SK-N-SH treated with all-trans-retinoic acid at 6 μM for 48 hours (cell line): ENCODE measurements at regions not wholly inside any gene's neighbourhood (a gene's known extent, or its start where the extent isn't known, plus 50 kb on each side); places are given as distances from the start of the nearest gene placed in this dataset.
A peak's percentile ranks its signal among the peaks of the same experiment; 100 is the strongest.
"Not testable (repeated sequence)": the region's sequence is repeated elsewhere in the genome, so short reads cannot be mapped to it uniquely, and the experiment has no call there.

Source experiments
- ATAC-seq: fragments of 200-7000 bp; cut with Tn5 transposase; 3 replicates; pipeline ENCODE4 v1.9.1; 2020; ENCODE audit warnings: mild to moderate bottlenecking, moderate library complexity
- ARNTL ChIP-seq: fragments of 450-650 bp; formaldehyde crosslinking; IDR thresholded peaks from 2 replicates; pipeline ENCODE4 v1.5.0; 2020; ENCODE audit warnings: low read depth, mild to moderate bottlenecking, moderate library complexity, borderline replicate concordance
- BACH2 ChIP-seq: fragments of 250-450 bp; sonication (Bioruptor Pico); IDR thresholded peaks from 2 replicates; pipeline ENCODE4 v1.9.0; 2021; ENCODE audit warnings: mild to moderate bottlenecking, borderline replicate concordance
- CSDC2 ChIP-seq: fragments of 250-450 bp; sonication (Bioruptor Pico); IDR thresholded peaks from 2 replicates; pipeline ENCODE4 v1.5.0; 2020; ENCODE audit warnings: mild to moderate bottlenecking, moderate library complexity
- ESRRG ChIP-seq: fragments of 250-450 bp; sonication (Bioruptor Pico); IDR thresholded peaks from 2 replicates; pipeline ENCODE4 v1.6.1; 2021; ENCODE audit warnings: mild to moderate bottlenecking
- GLIS3 ChIP-seq: fragments of 250-450 bp; sonication (Bioruptor Pico); IDR thresholded peaks from 2 replicates; pipeline ENCODE4 v1.5.0; 2020; ENCODE audit warnings: mild to moderate bottlenecking, moderate library complexity
- ISL1 ChIP-seq: fragments of 250-450 bp; sonication (Bioruptor Pico); IDR thresholded peaks from 2 replicates; pipeline ENCODE4 v2.1.2; 2022; ENCODE audit warnings: mild to moderate bottlenecking, moderate library complexity
- OSR1 ChIP-seq: fragments of 250-450 bp; sonication (Bioruptor Pico); IDR thresholded peaks from 2 replicates; pipeline ENCODE4 v1.8.0; 2022; ENCODE audit warnings: moderate library complexity, mild to moderate bottlenecking, inconsistent platforms
- PPARA ChIP-seq: fragments of 250-450 bp; sonication (Bioruptor Pico); IDR thresholded peaks from 2 replicates; pipeline ENCODE4 v1.5.0; 2020; ENCODE audit warnings: mild to moderate bottlenecking, borderline replicate concordance
- RARB ChIP-seq: fragments of 250-450 bp; sonication (Bioruptor Pico); IDR thresholded peaks from 2 replicates; pipeline ENCODE4 v1.8.0; 2021; ENCODE audit warnings: mild to moderate bottlenecking, moderate library complexity
- SNAI2 ChIP-seq: fragments of 250-450 bp; sonication (Bioruptor Pico); IDR thresholded peaks from 2 replicates; pipeline ENCODE4 v1.5.0; 2020; ENCODE audit warnings: mild to moderate bottlenecking, moderate library complexity
- TCF4 ChIP-seq: fragments of 250-450 bp; sonication (Bioruptor Pico); IDR thresholded peaks from 2 replicates; pipeline ENCODE4 v1.8.0; 2021; ENCODE audit warnings: mild to moderate bottlenecking, moderate library complexity, borderline replicate concordance
- TOX ChIP-seq: fragments of 250-450 bp; sonication (Bioruptor Pico); IDR thresholded peaks from 2 replicates; pipeline ENCODE4 v1.8.0; 2021; ENCODE audit warnings: mild to moderate bottlenecking, moderate library complexity, borderline replicate concordance
- ZC3H10 ChIP-seq: fragments of 250-450 bp; sonication (Bioruptor Pico); IDR thresholded peaks from 2 replicates; pipeline ENCODE4 v1.5.1; 2021; ENCODE audit warnings: mild to moderate bottlenecking, moderate library complexity
- ZFP3 ChIP-seq: fragments of 250-450 bp; sonication (Bioruptor Pico); IDR thresholded peaks from 2 replicates; pipeline ENCODE4 v1.5.0; 2020; ENCODE audit warnings: mild to moderate bottlenecking, moderate library complexity
- ZFP30 ChIP-seq: fragments of 450-650 bp; formaldehyde crosslinking; IDR thresholded peaks from 2 replicates; pipeline ENCODE4 v1.5.0; 2022; ENCODE audit warnings: mild to moderate bottlenecking, moderate library complexity
- ZNF565 ChIP-seq: fragments of 450-650 bp; formaldehyde crosslinking; conservative IDR thresholded peaks from 2 replicates; pipeline ENCODE4 v1.5.0; 2020; ENCODE audit warnings: low read depth, mild to moderate bottlenecking, moderate library complexity
- ZNF70 ChIP-seq: fragments of 450-650 bp; formaldehyde crosslinking; IDR thresholded peaks from 2 replicates; pipeline ENCODE4 v1.5.0; 2020; ENCODE audit warnings: mild to moderate bottlenecking, moderate library complexity
- ZNF8 ChIP-seq: fragments of 450-650 bp; formaldehyde crosslinking; IDR thresholded peaks from 2 replicates; pipeline ENCODE4 v1.5.0; 2020; ENCODE audit warnings: mild to moderate bottlenecking, moderate library complexity
- TF ChIP-seq, protein P1 (sequence below): fragments of 250-450 bp; sonication (Bioruptor Pico); IDR thresholded peaks from 2 replicates; pipeline ENCODE4 v1.8.0; 2021; ENCODE audit warnings: low read depth, mild to moderate bottlenecking, moderate library complexity, borderline replicate concordance
- TF ChIP-seq, protein P2 (sequence below): fragments of 250-450 bp; sonication (Bioruptor Pico); IDR thresholded peaks from 2 replicates; pipeline ENCODE4 v1.5.1; 2021; ENCODE audit warnings: mild to moderate bottlenecking, moderate library complexity
- TF ChIP-seq, protein P3 (sequence below): fragments of 250-450 bp; sonication (Bioruptor Pico); IDR thresholded peaks from 2 replicates; pipeline ENCODE4 v1.8.0; 2020; ENCODE audit warnings: mild to moderate bottlenecking, moderate library complexity, borderline replicate concordance
- TF ChIP-seq, protein P4 (sequence below): fragments of 250-450 bp; sonication (Bioruptor Pico); IDR thresholded peaks from 2 replicates; pipeline ENCODE4 v1.5.1; 2020; ENCODE audit warnings: low read depth, mild to moderate bottlenecking, moderate library complexity
- TF ChIP-seq, protein P5 (sequence below): fragments of 250-450 bp; sonication (Bioruptor Pico); IDR thresholded peaks from 2 replicates; pipeline ENCODE4 v1.5.0; 2020; ENCODE audit warnings: mild to moderate bottlenecking, moderate library complexity

DNA sequence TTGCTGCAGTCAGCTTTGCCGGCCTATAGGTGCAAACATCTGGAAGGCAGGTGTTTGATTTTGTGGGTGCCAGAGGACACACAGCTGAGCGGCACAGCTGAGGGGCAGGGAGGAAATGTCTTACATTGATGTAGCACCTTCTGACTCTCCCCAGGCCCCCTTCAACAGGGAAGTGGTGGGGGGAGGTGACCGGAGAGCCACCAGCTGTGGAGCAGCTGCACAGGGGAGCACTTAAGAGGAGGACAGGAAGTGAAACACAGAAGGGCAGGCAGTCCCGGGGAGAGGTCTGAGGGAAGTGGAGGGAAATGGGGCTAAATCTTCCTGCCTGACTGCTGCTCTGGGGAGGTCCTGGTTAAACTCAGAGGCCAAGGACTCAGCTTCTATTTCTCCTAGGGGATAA, 409.1 kb downstream of the TNS1 start:
- ATAC-seq: no peak
- TF ChIP-seq SNAI2 (CRISPR knock-in tag) (no peak), ZC3H10 (no peak), ARNTL (no peak), ZNF565 (no peak), PPARA (CRISPR knock-in tag) (no peak), ZFP30 (CRISPR knock-in tag) (no peak), ZNF70 (CRISPR knock-in tag) (no peak), TCF4 (CRISPR knock-in tag) (no peak; the same call in 1 of the 2 replicates), ZNF8 (CRISPR knock-in tag) (no peak), OSR1 (CRISPR knock-in tag) (no peak), ZFP3 (no peak), ISL1 (CRISPR knock-in tag) (no peak), BACH2 (CRISPR knock-in tag) (no peak), RARB (CRISPR knock-in tag) (no peak), TOX (CRISPR knock-in tag) (no peak), CSDC2 (CRISPR knock-in tag) (no peak)
- TF ChIP-seq, protein P1, sequence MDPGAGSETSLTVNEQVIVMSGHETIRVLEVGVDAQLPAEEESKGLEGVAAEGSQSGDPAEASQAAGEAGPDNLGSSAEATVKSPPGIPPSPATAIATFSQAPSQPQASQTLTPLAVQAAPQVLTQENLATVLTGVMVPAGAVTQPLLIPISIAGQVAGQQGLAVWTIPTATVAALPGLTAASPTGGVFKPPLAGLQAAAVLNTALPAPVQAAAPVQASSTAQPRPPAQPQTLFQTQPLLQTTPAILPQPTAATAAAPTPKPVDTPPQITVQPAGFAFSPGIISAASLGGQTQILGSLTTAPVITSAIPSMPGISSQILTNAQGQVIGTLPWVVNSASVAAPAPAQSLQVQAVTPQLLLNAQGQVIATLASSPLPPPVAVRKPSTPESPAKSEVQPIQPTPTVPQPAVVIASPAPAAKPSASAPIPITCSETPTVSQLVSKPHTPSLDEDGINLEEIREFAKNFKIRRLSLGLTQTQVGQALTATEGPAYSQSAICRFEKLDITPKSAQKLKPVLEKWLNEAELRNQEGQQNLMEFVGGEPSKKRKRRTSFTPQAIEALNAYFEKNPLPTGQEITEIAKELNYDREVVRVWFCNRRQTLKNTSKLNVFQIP (CRISPR knock-in tag): no peak
- TF ChIP-seq, protein P2, sequence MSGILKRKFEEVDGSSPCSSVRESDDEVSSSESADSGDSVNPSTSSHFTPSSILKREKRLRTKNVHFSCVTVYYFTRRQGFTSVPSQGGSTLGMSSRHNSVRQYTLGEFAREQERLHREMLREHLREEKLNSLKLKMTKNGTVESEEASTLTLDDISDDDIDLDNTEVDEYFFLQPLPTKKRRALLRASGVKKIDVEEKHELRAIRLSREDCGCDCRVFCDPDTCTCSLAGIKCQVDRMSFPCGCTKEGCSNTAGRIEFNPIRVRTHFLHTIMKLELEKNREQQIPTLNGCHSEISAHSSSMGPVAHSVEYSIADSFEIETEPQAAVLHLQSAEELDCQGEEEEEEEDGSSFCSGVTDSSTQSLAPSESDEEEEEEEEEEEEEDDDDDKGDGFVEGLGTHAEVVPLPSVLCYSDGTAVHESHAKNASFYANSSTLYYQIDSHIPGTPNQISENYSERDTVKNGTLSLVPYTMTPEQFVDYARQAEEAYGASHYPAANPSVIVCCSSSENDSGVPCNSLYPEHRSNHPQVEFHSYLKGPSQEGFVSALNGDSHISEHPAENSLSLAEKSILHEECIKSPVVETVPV: no peak
- TF ChIP-seq, protein P3, sequence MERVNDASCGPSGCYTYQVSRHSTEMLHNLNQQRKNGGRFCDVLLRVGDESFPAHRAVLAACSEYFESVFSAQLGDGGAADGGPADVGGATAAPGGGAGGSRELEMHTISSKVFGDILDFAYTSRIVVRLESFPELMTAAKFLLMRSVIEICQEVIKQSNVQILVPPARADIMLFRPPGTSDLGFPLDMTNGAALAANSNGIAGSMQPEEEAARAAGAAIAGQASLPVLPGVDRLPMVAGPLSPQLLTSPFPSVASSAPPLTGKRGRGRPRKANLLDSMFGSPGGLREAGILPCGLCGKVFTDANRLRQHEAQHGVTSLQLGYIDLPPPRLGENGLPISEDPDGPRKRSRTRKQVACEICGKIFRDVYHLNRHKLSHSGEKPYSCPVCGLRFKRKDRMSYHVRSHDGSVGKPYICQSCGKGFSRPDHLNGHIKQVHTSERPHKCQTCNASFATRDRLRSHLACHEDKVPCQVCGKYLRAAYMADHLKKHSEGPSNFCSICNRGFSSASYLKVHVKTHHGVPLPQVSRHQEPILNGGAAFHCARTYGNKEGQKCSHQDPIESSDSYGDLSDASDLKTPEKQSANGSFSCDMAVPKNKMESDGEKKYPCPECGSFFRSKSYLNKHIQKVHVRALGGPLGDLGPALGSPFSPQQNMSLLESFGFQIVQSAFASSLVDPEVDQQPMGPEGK (CRISPR knock-in tag): no peak
- TF ChIP-seq, protein P4, sequence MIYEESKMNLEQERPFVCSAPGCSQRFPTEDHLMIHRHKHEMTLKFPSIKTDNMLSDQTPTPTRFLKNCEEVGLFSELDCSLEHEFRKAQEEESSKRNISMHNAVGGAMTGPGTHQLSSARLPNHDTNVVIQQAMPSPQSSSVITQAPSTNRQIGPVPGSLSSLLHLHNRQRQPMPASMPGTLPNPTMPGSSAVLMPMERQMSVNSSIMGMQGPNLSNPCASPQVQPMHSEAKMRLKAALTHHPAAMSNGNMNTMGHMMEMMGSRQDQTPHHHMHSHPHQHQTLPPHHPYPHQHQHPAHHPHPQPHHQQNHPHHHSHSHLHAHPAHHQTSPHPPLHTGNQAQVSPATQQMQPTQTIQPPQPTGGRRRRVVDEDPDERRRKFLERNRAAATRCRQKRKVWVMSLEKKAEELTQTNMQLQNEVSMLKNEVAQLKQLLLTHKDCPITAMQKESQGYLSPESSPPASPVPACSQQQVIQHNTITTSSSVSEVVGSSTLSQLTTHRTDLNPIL (CRISPR knock-in tag): no peak

DNA sequence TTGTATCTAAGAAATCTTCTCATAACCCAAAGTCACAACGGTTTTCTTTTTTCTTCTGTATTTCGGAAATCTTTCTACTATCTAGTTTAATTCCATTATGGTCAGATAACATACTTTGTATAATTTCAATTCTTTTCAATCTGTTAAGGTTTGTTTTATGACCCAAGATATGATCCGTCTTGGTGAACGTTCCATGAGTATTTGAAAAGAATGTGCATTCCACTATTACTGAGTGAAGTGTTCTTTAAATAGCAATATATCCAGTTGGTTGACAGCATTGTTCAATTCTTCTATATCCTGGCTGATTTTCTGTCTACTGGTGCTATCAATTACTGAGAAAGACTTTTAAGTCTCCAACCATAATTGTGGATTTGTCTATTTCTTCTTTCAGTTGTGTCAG, 414.5 kb downstream of the TNS1 start:
- no peak for TF ChIP-seq ZC3H10
- peak; percentile 94 for TF ChIP-seq ISL1 (CRISPR knock-in tag)
- TF ChIP-seq RARB (CRISPR knock-in tag): no peak
- TF ChIP-seq, protein P5, sequence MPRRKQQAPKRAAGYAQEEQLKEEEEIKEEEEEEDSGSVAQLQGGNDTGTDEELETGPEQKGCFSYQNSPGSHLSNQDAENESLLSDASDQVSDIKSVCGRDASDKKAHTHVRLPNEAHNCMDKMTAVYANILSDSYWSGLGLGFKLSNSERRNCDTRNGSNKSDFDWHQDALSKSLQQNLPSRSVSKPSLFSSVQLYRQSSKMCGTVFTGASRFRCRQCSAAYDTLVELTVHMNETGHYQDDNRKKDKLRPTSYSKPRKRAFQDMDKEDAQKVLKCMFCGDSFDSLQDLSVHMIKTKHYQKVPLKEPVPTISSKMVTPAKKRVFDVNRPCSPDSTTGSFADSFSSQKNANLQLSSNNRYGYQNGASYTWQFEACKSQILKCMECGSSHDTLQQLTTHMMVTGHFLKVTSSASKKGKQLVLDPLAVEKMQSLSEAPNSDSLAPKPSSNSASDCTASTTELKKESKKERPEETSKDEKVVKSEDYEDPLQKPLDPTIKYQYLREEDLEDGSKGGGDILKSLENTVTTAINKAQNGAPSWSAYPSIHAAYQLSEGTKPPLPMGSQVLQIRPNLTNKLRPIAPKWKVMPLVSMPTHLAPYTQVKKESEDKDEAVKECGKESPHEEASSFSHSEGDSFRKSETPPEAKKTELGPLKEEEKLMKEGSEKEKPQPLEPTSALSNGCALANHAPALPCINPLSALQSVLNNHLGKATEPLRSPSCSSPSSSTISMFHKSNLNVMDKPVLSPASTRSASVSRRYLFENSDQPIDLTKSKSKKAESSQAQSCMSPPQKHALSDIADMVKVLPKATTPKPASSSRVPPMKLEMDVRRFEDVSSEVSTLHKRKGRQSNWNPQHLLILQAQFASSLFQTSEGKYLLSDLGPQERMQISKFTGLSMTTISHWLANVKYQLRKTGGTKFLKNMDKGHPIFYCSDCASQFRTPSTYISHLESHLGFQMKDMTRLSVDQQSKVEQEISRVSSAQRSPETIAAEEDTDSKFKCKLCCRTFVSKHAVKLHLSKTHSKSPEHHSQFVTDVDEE (CRISPR knock-in tag): no peak
- no peak for TF ChIP-seq PPARA (CRISPR knock-in tag)
- no peak for TF ChIP-seq TCF4 (CRISPR knock-in tag)
- TF ChIP-seq BACH2 (CRISPR knock-in tag): no peak
- ATAC-seq: no peak; the same call in 2 of the 3 replicates

DNA sequence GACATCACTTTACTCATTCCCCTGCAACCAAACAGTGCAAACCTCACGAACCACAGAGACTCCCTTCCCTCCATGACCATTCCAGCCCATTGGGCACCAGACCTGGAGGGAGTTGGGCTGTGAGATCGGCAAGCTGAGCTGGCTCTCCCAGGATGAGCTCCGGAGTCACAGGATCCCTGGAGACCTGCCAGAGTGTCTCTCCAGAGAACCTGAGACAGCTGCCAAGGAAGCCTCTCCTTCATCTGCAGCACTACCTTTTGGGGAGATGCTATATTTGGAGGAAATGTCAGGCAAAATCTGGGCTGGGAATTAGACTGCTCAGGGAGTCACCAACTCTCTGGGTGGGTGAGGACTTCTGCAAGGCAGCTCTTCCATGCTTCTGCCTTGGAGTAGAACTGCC, 417.4 kb downstream of the TNS1 start:
- TF ChIP-seq SNAI2 (CRISPR knock-in tag) (no peak), ESRRG (CRISPR knock-in tag) (no peak), PPARA (CRISPR knock-in tag) (no peak), CSDC2 (CRISPR knock-in tag) (no peak), TOX (CRISPR knock-in tag) (no peak), GLIS3 (CRISPR knock-in tag) (no peak)
- TF ChIP-seq, protein P3 (CRISPR knock-in tag): no peak
- TF ChIP-seq, protein P2: no peak
- no peak for ATAC-seq

DNA sequence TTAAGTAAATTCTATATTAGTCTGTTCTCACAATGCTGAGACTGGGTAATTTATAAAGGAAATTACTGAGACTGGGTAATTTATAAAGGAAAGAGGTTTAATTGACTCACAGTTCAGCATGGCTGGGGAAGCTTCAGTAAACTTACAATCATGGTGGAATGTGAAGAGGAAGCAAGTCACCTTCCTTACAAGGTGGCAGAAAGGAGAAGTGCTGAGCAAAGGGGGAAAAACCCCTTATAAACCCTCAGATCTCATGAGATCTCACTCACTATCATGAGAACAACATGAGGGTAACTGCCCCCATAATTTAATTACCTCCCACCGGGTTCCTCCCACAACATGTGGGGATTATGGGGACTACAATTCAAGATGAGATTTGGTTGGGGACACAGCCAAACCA, 422.4 kb downstream of the TNS1 start:
- not testable (repeated sequence) for ATAC-seq
